PFSK-1 (cell line): ENCODE measurements at regions not wholly inside any gene's neighbourhood (a gene's known extent, or its start where the extent isn't known, plus 50 kb on each side); places are given as distances from the start of the nearest gene placed in this dataset.

Experiments used
- POLR2AphosphoS5 ChIP-seq: IDR thresholded peaks from 2 replicates; pipeline ENCODE4 v1.6.1; 2012; ENCODE audit warnings: low read depth, mild to moderate bottlenecking, control low read depth, low read length, moderate library complexity
- SIN3A ChIP-seq: IDR thresholded peaks from 2 replicates; pipeline ENCODE4 v1.6.1; 2012; ENCODE audit warnings: mild to moderate bottlenecking, low read length, moderate library complexity, borderline replicate concordance; ENCODE audit not compliant: insufficient read depth
- TAF1 ChIP-seq: IDR thresholded peaks from 2 replicates; pipeline ENCODE4 v1.6.1; 2012; ENCODE audit warnings: low read length, control low read depth, borderline replicate concordance; ENCODE audit not compliant: insufficient read depth

DNA sequence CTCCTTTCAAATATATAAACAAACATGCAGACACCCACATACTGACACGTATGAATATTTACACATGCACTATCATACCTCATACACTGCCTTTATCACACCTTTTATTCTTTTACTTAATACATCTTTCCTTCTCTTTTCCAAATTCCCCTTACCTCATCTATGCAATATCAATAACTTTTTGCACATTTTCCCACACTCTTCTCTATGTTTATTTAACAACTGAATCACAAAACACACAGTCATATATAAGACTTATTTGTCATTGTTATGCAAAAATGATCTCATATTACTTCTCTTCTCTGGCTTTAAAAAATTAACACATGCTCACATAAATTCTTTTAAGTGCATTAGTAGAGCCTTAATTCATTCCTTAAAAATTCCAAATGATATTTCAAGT, 461.4 kb downstream of the DIPK2A start:
- TF ChIP-seq POLR2AphosphoS5 (no peak), TAF1 (no peak), SIN3A (no peak)
